Stimulated activated naive CD8-positive, alpha-beta T cell treated with anti-CD3 and anti-CD28 coated beads, Interleukin-15, amount 100 ng/mL, for 72 hours (primary cell): ENCODE measurements at regions not wholly inside any gene's neighbourhood (a gene's known extent, or its start where the extent isn't known, plus 50 kb on each side); places are given as distances from the start of the nearest gene placed in this dataset.
A peak's percentile ranks its signal among the peaks of the same experiment; 100 is the strongest.
"Not testable (repeated sequence)": the region's sequence is repeated elsewhere in the genome, so short reads cannot be mapped to it uniquely, and the experiment has no call there.

Experiments used
- ATAC-seq: fragments of 150-1000 bp; cut with Tn5 transposase; 2 replicates; pipeline ENCODE4 v1.10.0; 2021; ENCODE audit warnings: mild to moderate bottlenecking, moderate library complexity
- DNase-seq, 2 donors: peaks; one replicate each; pipeline ENCODE4 v3.0.0; 2021 to 2022
- H3K27ac Mint-ChIP-seq, 2 donors: one replicate each; pipeline ENCODE4 v1.8.0; 2022; ENCODE audit warnings: mild to moderate bottlenecking in 2 of 2, mixed read lengths in 2 of 2, moderate library complexity in 2 of 2
- H3K27me3 Mint-ChIP-seq: one replicate; pipeline ENCODE4 v1.8.0; 2022; ENCODE audit warnings: mixed read lengths
- H3K4me1 Mint-ChIP-seq: one replicate; pipeline ENCODE4 v1.8.0; 2022; ENCODE audit warnings: mild to moderate bottlenecking, mixed read lengths
- H3K4me3 Mint-ChIP-seq, 2 donors: one replicate each; pipeline ENCODE4 v1.8.0; 2022; ENCODE audit warnings: mild to moderate bottlenecking in 2 of 2, mixed read lengths in 2 of 2, moderate library complexity in 1 of 2
- H3K9me3 Mint-ChIP-seq, 2 donors: one replicate each; pipeline ENCODE4 v1.8.0; 2022; ENCODE audit warnings: mixed read lengths in 2 of 2

DNA sequence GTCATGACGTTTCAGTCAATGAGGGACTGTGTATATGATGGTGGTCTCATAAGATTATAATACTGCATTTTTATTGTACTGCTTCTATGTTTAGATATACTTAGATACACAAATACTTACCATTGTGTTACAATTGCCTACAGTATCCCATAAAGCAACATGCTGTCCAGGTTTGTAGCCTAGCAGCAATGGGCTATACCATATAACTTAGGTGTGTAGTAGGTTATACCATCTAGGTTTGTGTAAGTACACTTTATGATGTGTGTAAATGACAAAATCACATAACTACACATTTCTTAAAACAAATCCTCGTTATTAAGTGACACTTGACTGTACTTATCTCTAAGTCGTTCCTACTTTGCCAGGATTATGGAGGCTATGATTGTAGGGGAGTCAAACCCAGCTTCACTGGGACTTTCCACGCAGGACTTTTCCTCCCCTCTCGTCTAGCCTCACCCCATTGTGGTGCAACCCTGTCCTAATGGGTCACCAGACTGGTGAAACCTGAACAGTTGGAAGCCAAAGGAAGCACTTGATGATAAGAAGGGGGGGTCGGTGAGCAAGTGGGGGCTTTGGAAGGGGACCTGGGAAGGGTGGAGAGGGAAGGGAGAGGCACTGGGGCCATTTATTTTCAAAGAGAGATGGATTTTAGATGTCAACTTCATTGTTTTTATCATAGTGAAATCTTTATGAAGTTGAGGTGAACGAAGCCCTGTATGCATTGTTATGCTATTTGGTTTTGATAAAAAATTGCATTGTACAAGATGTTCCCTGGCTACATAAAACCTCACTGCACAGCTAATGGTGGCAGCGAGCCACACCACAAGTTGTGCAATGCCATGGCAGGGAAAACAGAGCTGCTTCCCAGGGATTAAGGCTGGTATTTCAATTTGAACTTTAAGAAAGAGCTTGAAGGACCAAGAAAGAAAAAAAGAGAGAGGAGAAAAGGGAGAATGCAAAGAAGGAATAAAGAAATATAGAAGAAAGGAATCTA, 129.1 kb downstream of the EHF start:
- Mint-ChIP-seq H3K27me3 (peaks cover 20% of the 10 kb centered on the region), H3K4me1 (no peaks in the 10 kb centered on the region), H3K4me3 (no peak overlapping the region), H3K27ac (no peak overlapping the region), H3K9me3 (no peaks in the 10 kb centered on the region)
- ATAC-seq (no peak), DNase-seq (no peak)

DNA sequence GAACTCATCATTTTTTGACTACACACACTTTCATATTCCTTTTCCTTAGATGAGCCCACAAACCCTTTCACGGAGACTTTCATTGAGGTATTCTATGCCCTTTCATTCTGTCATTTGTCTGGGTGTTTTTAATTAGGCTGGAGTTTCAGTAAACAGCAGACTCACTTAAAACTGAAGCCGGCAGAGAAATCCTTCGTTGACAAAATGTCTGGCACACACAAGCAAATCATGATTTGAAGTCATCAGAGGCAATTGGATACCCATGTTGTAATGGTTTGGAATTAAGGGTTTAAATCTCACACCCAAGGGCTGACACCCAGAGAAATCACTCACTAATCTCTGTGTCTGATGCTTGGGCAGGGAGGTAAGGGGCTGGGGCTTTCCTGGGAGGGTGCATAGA, 127.1 kb downstream of the EHF start:
- no peak for DNase-seq
- H3K4me1 Mint-ChIP-seq: no peaks in the 10 kb centered on the region
- no peak for ATAC-seq
- H3K27ac Mint-ChIP-seq: no peak overlapping the region
- peaks cover 20% of the 10 kb centered on the region for H3K27me3 Mint-ChIP-seq
- H3K9me3 Mint-ChIP-seq: no peaks in the 10 kb centered on the region
- H3K4me3 Mint-ChIP-seq: no peak overlapping the region

DNA sequence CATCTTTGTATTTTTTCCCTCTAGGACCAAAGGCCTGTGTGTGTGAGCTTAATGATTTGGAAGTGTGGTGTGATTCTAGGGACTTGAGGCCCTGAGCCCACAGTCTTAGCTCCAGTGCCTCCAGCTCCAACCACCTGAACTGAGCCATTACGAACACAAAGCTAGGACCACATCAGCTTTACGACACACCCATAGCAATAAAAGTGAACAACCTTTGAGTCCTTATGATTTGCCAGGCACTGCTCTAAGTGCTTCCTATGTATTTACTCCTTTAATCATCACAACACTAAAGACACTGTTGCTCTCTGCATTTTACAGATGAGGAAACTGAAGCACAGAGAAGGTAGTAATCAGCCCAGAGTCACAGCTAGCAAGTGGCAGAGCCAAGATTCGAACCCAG, 126.4 kb downstream of the EHF start:
- Mint-ChIP-seq H3K27me3 (peaks cover 20% of the 10 kb centered on the region), H3K4me1 (no peaks in the 10 kb centered on the region), H3K9me3 (no peaks in the 10 kb centered on the region), H3K27ac (no peak overlapping the region), H3K4me3 (no peak overlapping the region)
- ATAC-seq (no peak), DNase-seq (no peak)

DNA sequence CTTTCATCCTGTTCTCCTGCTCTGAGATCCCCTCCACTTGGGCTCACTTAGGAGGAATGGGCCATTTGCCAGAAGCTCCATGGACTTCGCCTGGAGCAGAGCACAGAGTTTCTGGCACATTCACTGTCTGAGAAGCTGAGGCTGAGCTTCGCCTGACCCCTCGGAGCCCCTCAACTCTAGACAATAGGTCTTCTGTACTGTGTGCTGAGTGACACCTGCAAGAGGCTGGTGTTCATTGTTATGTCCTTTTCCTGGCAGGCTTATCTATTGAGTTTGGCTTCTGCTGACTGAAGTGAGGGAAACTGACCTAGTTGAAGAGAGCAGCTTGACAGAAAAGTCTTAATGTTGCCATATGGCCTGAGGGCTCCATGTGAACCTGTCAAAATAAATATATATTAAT, 124.3 kb downstream of the EHF start:
- Mint-ChIP-seq H3K27me3 (peaks cover 25% of the 10 kb centered on the region), H3K27ac (no peak overlapping the region), H3K4me1 (no peaks in the 10 kb centered on the region), H3K4me3 (no peak overlapping the region), H3K9me3 (no peaks in the 10 kb centered on the region)
- DNase-seq (no peak), ATAC-seq (no peak)

DNA sequence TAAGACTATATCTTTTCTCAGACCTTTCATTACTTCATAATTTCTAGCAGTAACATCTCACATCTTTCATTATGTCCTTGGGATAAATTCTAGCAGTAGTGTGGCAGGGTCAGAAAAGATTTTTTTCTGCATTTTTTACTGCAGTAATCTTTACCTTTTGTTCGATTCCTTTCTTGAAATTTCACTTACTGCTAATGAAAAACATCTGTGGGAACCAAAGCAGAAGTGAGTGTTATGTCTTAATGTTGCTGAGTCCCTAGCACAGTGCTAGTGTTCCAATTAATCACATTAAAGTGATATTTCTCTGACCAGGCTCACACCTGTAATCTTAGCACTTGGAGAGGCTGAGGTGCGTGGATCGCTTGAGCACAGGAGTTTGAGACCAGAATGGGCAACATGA, 123.6 kb downstream of the EHF start:
- Mint-ChIP-seq H3K4me3 (no peak overlapping the region), H3K27me3 (peaks cover 26% of the 10 kb centered on the region), H3K9me3 (no peaks in the 10 kb centered on the region), H3K4me1 (no peaks in the 10 kb centered on the region), H3K27ac (no peak overlapping the region)
- DNase-seq (no peak), ATAC-seq (no peak)

DNA sequence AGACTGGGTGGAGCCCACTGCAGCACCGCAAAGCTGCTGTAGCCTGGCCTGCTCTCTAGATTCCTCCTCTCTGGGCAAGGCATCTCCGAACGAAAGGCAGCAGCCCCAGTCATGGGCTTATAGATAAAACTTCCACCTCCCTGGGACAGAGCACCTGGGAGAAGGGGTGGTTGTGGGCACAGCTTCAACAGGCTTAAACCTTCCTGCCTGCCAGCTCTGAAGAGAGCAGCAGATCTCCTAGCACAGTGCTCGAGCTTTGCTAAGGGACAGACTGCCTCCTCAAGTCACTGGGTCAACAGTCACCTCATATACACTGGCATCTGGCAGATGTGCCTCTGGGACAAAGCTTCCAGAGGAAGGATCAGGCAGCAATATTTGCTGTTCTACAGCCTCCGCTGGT, 117.3 kb downstream of the EHF start:
- Mint-ChIP-seq H3K27me3 (peaks cover 59% of the 10 kb centered on the region), H3K9me3 (peaks cover 0 to 11% of the 10 kb centered on the region in 2 donors), H3K27ac (no peak overlapping the region), H3K4me1 (no peaks in the 10 kb centered on the region), H3K4me3 (no peak overlapping the region)
- ATAC-seq (no peak), DNase-seq (no peak)

DNA sequence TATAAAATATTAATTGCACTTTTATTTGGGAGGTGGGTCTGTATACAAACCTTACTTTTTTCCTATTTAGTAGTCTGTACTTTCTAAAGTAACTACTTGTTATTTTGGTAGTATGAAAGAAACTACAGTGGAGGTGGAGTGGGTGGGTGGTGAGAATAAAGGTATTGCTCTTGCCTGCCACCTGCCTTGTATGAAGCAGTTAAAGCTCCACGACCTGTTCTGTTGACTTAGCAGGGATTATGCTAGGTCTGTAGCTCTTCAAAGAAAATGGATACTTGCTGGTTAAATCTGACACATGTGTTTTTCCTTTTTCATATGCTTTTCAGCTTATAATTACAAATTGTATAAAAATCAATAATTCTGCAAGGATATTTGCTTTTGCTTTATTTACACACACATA, 111.9 kb downstream of the EHF start:
- no peak for DNase-seq
- Mint-ChIP-seq H3K9me3 (peaks cover 0 to 11% of the 10 kb centered on the region in 2 donors), H3K27ac (no peak overlapping the region), H3K4me3 (no peak overlapping the region), H3K4me1 (no peaks in the 10 kb centered on the region), H3K27me3 (peaks cover 66% of the 10 kb centered on the region)
- no peak for ATAC-seq

DNA sequence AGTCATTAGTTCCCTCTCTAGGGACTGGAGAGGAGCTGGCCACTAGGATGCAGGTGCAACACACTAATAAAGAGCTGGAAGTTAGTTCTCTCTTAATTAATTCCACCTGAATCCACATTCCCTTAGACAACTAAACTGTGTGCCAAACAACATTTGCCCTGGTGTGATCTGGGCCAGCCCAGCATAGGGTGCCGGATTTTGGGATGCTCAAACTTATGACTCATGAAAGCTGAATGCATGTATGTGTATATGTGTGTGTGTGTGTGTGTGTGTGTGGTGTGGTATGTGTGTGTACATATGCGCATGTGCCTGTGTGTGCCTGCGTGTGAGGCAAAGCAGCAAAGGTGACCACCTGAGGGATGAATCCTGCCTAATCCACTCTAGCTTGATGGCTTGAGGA, 110.7 kb downstream of the EHF start:
- Mint-ChIP-seq H3K4me3 (no peak overlapping the region), H3K27me3 (peaks cover 64% of the 10 kb centered on the region), H3K9me3 (peaks cover 0 to 3% of the 10 kb centered on the region in 2 donors), H3K27ac (no peak overlapping the region), H3K4me1 (no peaks in the 10 kb centered on the region)
- DNase-seq: no peak
- ATAC-seq: no peak

DNA sequence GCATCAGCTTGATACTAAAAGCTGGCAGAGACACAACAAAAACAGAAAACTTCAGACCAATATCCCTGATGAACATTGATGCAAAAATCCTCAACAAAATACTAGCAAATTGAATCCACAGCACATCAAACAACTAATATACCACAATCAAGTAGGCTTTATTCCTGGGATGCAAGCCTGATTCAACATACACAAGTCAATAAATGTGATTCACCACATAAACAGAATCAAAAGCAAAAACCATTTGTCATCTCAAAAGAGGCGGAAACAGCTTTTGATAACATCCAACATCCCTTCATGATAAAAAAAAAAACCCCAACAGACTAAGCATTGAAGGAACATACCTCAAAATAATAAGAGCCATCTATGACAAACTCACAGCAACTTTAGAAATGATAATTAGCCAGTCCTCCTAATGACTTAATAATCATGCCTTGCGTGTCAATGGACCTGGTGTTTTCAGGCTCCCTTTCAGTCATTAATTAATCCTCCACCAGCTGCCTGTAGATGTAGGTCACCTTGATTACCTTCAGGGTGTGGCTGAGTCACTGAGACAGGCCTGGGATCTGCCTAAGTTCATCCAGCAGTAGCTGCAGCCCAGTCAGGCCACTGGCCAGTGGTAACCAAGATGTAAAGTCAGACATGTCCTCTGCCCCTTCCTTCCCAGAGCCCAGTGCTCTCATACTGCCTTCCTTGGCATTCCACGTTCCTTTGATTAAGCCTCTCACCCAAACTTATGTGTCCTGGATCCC, 109.8 kb downstream of the EHF start:
- no peak overlapping the region for H3K4me3 Mint-ChIP-seq
- H3K27me3 Mint-ChIP-seq: peaks cover 64% of the 10 kb centered on the region
- H3K9me3 Mint-ChIP-seq: no peaks in the 10 kb centered on the region
- H3K27ac Mint-ChIP-seq: peak overlapping the region in 1 of 2 donors; percentile 29
- H3K4me1 Mint-ChIP-seq: no peaks in the 10 kb centered on the region
- DNase-seq (no peak), ATAC-seq (no peak)

DNA sequence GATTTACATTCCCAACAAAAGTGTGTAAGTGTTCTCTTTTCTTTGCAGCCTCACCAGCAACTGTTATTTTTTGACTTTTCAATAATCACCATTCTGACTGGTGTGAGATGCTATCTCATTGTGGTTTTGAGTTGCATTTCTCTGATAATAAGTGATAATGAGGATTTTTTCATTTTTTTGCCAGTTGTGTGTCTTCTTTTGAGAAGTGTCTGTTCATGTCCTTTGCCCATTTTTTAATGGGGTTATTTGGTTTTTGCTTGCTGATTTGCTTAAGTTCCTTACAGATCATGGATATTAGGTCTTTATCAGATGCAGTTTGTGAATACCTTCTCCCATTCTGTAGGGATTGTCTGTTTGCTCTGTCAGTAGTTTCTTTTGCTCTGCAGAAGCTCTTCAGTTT, 107.7 kb downstream of the EHF start:
- Mint-ChIP-seq H3K4me3 (no peak overlapping the region), H3K9me3 (peaks cover 2 to 10% of the 10 kb centered on the region in 2 donors), H3K27me3 (peaks cover 60% of the 10 kb centered on the region), H3K4me1 (no peaks in the 10 kb centered on the region), H3K27ac (no peak overlapping the region)
- no peak for ATAC-seq
- DNase-seq: no peak

DNA sequence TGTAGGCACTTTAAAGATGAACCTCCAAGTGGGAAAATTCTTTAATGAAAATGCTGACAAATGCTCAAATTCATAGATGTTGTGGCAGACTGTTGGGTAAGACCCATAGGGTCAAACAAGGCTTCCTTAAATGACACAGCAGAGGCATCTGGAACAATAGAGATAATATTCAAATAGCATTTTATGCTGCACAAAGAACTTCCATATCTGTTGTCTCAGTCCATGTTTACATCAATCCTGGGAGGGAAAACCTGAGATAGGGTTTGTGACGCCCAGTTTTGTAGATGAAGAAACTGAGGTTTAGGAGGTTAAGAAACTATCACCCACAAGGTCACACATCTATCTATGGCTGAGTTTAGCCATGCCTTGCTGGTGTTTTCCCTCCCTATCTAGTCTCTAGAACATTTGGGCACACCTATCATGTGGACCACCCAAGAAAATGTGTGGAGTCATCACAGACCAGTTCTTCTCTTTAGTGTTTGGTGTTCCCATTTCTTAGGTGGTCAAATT, 106.4 kb downstream of the EHF start:
- H3K4me3 Mint-ChIP-seq: no peak overlapping the region
- no peak overlapping the region for H3K27ac Mint-ChIP-seq
- H3K27me3 Mint-ChIP-seq: peaks cover 62% of the 10 kb centered on the region
- DNase-seq: no peak
- H3K9me3 Mint-ChIP-seq: peaks cover 10 to 17% of the 10 kb centered on the region in 2 donors
- ATAC-seq: no peak
- no peaks in the 10 kb centered on the region for H3K4me1 Mint-ChIP-seq

DNA sequence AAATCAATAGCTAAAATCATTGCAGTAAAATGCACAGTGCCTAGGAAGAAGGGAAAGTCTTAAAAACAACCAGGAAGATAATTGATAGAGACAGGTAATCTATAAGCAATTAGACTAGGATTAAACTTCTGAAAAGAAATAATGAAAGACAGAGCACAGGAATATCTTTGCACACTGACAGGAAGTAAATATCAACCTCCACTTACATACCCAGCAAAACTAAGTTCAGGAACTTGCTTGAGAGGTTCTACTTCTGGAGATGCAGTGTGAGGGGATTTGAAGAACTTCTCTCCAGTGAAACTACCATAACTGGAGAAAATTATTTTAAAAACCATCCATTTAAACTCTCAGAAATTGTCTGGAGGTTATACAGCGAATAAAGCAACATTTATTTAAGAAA, 104.1 kb downstream of the EHF start:
- Mint-ChIP-seq H3K27me3 (peaks cover 42% of the 10 kb centered on the region), H3K27ac (no peak overlapping the region), H3K4me3 (no peak overlapping the region), H3K9me3 (peaks cover 10 to 17% of the 10 kb centered on the region in 2 donors), H3K4me1 (no peaks in the 10 kb centered on the region)
- DNase-seq (no peak), ATAC-seq (no peak)

DNA sequence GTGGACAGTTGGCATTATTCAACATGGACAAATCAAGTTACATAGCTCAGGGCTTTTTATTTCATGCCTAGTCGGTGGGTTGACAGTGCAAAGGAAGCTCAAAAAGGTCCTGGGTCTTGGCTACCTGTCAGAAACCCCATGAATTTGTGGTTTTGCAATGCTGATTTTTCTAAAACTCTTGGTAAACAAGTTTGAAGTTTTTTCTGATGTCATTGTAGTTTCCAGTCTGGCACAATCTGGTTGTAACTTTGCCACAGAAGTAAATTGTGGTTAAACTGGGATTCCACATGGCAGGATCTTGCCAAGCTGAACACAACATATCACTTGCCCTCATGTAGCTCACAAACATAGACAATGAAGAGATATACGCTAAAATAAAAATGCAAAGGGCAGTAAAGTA, 100.8 kb downstream of the EHF start:
- Mint-ChIP-seq H3K9me3 (peaks cover 10 to 17% of the 10 kb centered on the region in 2 donors), H3K4me1 (no peaks in the 10 kb centered on the region), H3K27me3 (peaks cover 15% of the 10 kb centered on the region), H3K27ac (no peak overlapping the region), H3K4me3 (no peak overlapping the region)
- ATAC-seq (no peak), DNase-seq (no peak)

DNA sequence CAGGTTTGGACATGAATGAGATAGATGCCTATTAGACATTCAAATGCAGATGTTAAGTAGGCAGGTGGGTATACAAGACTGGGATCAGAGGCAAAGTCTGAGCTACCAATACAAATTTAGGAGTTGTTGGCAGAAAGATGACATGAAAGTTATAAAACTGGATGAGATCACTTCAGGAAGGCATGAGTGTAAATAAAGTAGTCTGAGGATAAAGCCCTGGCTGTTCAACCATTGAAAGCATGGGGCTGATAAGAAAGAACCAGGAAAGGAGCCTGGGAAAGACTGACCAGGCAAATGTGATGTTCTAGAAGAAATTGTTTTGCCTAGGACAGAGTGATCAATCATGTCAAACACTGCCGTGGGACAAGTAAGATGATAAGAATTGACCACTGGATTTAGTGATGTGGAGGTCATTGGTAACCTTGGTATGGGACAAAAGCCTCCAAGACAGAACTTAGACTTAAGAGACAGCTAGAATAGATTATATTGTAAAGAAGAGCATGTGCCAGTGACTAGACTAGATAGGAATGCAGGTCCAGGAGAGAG, 98.5 kb downstream of the EHF start:
- ATAC-seq: no peak
- DNase-seq: no peak
- Mint-ChIP-seq H3K9me3 (peaks cover 10 to 15% of the 10 kb centered on the region in 2 donors), H3K4me3 (no peak overlapping the region), H3K27ac (no peak overlapping the region), H3K4me1 (no peaks in the 10 kb centered on the region), H3K27me3 (peaks cover 10% of the 10 kb centered on the region)

DNA sequence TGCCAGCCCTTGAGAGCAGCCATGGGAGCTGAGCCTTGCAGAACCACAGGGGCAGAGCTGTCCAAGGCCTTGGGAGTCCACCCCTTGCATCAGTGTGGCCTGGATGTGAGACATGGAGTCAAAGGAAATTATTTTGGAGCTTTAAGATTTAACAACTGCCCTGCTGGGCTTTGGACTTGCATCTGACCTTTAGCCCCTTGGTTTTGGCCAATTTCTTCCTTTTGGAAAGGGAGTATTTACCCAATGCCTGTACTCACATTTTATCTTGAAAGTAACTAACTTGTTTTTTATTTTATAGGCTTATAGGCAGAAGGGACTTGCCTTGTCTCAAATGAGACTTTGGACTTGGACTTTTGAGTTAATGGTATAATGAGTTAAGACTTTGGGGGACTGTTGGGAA, 92.7 kb downstream of the EHF start:
- not testable (repeated sequence) for ATAC-seq, H3K4me3 Mint-ChIP-seq, H3K4me1 Mint-ChIP-seq, H3K27ac Mint-ChIP-seq, H3K27me3 Mint-ChIP-seq, DNase-seq
- H3K9me3 Mint-ChIP-seq: peaks cover 20 to 26% of the 10 kb centered on the region in 2 donors
